Neuron (in vitro differentiated cells): ENCODE measurements at regions not wholly inside any gene's neighbourhood (a gene's known extent, or its start where the extent isn't known, plus 50 kb on each side); places are given as distances from the start of the nearest gene placed in this dataset.
"Not testable (repeated sequence)": the region's sequence is repeated elsewhere in the genome, so short reads cannot be mapped to it uniquely, and the experiment has no call there.

Experiments
- H2AFZ ChIP-seq: one replicate; pipeline ENCODE4 v1.6.1; 2013; ENCODE audit warnings: low read depth, mild to moderate bottlenecking, inconsistent platforms, low read length, moderate library complexity
- H3K27me3 ChIP-seq: one replicate; pipeline ENCODE4 v1.6.1; 2013; ENCODE audit warnings: low read length; ENCODE audit not compliant: insufficient read depth
- H3K36me3 ChIP-seq: one replicate; pipeline ENCODE4 v1.6.1; 2013; ENCODE audit warnings: low read length; ENCODE audit not compliant: insufficient read depth
- H3K4me1 ChIP-seq: one replicate; pipeline ENCODE4 v1.6.1; 2013; ENCODE audit warnings: low read length; ENCODE audit not compliant: insufficient read depth
- H3K4me3 ChIP-seq: 2 replicates; pipeline ENCODE4 v1.5.1; 2013; ENCODE audit warnings: mild to moderate bottlenecking, low read length, moderate library complexity
- H3K9me3 ChIP-seq: one replicate; pipeline ENCODE4 v1.6.1; 2013; ENCODE audit warnings: low read length

DNA sequence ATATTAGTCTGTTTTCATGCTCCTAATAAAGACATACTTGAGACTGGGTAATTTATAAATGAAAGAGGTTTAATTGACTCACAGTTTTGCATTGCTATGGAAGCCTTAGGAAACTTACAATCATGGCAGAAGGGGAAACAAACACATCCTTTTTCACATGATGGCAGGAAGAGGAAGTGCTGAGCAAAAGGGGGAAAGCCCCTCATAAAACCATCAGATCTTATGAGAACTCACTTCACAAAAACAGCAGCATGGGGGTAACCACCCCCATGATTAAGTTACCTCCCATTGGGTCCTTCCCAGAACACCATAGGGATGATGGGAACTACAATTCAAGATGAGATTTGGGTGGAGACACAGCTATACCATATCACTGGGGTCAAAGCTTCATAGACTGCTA is 254.2 kb downstream of the ERMARD start:
- no peaks in the 10 kb centered on the region for H3K36me3 ChIP-seq
- no peak overlapping the region for H3K4me3 ChIP-seq
- peaks cover 28% of the 10 kb centered on the region for H3K4me1 ChIP-seq
- H3K27me3 ChIP-seq, result no peaks in the 10 kb centered on the region
- no peak overlapping the region for H2AFZ ChIP-seq
- H3K9me3 ChIP-seq, result peaks cover 13% of the 10 kb centered on the region

DNA sequence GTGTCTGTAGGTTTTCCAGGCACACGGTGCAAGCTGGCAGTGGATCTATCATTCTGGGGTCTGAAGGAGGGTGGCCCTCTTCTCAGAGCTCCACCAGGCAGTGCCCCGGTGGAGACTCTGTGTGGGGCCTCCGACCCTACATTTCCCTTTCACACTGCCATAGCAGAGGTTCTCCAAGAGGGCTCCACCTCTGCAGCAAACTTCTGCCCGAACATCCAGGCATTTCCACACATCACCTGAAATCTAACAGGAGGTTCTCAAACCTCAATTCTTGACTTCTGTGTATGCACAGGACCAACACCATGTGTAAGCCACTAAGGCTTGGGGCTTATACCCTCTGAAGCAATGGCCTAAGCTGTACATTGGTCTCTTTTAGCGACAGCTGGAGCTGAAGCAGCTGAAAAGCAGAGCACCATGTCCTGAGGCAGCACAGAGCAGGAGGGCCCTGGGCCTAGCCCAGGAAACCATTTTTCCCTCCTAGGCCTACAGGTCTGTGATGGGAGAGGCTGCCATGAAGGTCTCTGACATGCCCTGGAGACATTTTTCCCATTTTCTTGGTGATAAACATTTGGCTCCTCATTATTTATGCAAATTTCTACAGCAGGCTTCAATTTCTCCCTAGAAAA is 253.3 kb downstream of the ERMARD start:
- Histone ChIP-seq H3K27me3 (no peaks in the 10 kb centered on the region), H2AFZ (no peak overlapping the region), H3K9me3 (peaks cover 13% of the 10 kb centered on the region), H3K4me1 (peaks cover 28% of the 10 kb centered on the region), H3K36me3 (no peaks in the 10 kb centered on the region), H3K4me3 (no peak overlapping the region)

DNA sequence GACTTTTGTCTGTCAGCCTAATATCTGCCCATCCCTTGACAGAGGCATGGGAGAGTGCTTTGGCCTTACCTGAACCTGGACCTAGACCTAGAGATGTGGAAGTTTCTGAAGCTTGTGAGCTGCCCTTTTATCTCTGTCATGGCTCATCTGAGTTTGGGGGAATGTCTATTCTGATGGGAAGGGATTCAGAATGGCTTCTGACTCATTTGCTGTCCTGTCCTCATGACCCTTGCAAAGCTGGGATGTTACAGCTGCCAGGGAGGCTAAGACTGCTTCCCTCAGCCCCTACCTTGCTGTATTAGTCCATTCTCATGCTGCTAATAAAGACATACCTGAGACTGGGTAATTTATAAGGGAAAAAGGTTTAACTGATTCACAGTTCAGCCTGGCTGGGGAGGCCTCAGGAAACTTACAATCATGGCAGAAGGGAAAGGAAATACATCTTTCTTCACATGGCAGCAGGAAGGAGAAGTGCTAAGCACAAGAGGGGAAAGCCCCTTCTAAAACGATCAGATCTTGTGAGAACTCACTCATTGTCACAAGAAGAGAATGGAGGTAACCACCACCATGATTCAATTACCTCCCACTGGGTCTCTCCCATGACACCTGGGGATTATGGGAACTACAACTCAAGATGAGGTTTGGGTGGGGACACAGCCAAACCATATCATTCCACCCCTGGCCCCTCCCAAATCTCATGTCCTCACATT is 252.2 kb downstream of the ERMARD start:
- no peaks in the 10 kb centered on the region for H3K36me3 ChIP-seq
- no peak overlapping the region for H3K4me3 ChIP-seq
- H2AFZ ChIP-seq, result no peak overlapping the region
- peaks cover 13% of the 10 kb centered on the region for H3K9me3 ChIP-seq
- H3K27me3 ChIP-seq, result no peaks in the 10 kb centered on the region
- H3K4me1 ChIP-seq, result peaks cover 28% of the 10 kb centered on the region

DNA sequence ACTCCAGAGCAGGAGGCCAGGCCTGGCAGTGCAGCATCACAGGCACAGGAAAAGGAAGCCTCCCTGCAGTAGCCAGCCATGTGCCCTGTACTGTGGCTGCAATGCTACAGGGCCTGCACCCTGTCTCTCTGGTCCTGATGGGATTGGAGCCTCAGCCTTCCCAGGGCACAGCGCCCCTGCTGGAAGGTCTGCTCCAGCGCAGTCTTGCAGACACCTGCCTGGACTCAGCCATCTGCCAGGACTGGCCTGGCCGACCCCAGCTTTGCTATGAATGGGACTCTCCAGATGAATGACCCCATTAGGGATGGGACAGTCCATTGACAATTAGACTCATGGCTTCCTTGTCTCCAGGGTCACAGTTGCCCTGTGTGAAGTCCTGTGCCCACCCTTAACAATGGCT is 251.6 kb downstream of the ERMARD start:
- no peaks in the 10 kb centered on the region for H3K36me3 ChIP-seq
- peaks cover 23% of the 10 kb centered on the region for H3K4me1 ChIP-seq
- no peaks in the 10 kb centered on the region for H3K27me3 ChIP-seq
- H2AFZ ChIP-seq, result no peak overlapping the region
- H3K9me3 ChIP-seq, result peaks cover 13% of the 10 kb centered on the region
- no peak overlapping the region for H3K4me3 ChIP-seq

DNA sequence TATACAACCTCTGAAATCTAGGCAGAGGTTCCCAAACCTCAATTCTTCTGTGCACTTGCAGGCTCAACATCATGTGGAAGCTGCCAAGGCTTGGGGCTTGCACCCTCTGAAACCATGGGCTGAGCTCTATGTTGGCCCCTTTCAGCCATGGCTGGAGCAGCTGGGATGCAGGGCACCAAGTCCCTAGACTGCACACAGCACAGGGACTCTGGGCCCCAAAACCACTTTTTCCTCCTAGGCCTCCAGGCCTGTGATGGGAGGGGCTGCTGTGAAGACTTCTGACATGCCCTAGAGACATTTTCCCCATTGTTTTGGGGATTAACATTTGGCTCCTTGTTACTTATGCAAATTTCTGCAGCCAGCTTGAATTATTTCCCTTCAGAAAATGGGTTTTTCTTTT is 250.4 kb downstream of the ERMARD start:
- Histone ChIP-seq H3K4me1 (peaks cover 11% of the 10 kb centered on the region), H3K9me3 (peaks cover 13% of the 10 kb centered on the region)
- H2AFZ ChIP-seq, H3K4me3 ChIP-seq, H3K36me3 ChIP-seq, H3K27me3 ChIP-seq: not testable (repeated sequence)

DNA sequence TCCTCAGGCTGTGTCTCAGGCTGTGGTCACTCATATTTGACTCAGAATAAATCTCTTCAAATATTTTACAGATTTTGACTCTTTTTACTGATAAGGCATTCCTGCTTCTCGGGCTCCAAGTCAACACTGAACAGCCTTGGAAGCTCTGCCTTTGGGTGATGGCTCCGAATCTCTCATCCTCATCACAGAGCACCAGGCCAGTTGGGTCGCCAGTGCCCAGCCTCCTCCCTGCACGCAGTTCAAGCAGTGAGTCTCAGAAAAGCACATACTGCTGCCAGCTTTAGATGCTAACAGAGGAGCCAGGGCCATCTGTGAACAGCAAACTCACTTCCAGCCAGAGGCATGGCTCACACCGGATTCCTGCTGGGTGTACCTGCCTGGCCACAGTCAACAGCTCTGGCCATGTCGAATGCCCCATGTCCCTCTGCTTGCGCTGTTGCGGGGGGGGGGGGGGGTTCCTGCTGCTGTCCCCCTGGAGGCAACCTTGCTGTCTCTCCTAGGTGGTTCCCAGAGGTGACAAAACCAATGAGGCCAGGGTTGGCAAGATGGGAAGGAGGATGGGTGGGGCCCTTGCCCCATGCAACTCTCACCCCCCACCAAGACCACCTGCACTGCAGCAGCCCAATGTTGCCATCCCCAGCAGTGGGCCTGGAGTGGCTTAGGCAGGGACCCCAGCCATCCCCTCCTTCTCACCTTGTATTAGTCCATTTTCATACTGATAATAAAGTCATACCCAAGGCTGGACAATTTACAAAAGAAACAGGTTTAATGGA is 248.8 kb downstream of the ERMARD start:
- Histone ChIP-seq H2AFZ (no peak overlapping the region), H3K4me3 (no peak overlapping the region), H3K9me3 (peaks cover 11% of the 10 kb centered on the region), H3K4me1 (no peaks in the 10 kb centered on the region), H3K27me3 (no peaks in the 10 kb centered on the region), H3K36me3 (no peaks in the 10 kb centered on the region)

DNA sequence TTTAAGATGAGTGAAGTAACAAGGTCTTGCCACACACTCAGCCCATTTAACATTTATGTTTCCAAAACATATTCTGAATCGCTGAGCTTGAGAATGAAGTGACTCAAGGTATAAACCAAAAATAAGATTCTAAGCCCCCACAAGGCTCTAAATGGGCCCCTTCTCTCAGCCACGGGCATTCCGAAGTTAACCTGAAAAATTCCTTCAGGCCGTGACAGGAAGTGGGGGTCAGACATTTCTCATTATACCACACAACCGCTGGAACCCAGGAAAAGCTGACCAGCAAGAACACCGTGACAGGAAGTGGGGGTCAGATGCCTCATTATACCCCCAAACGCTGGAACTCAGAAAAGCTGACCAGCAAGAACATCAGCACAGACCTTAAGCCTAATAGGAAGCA is 247.9 kb downstream of the ERMARD start:
- Histone ChIP-seq H3K4me1 (no peaks in the 10 kb centered on the region), H3K4me3 (no peak overlapping the region), H3K9me3 (peaks cover 8% of the 10 kb centered on the region), H2AFZ (no peak overlapping the region), H3K27me3 (no peaks in the 10 kb centered on the region), H3K36me3 (no peaks in the 10 kb centered on the region)

DNA sequence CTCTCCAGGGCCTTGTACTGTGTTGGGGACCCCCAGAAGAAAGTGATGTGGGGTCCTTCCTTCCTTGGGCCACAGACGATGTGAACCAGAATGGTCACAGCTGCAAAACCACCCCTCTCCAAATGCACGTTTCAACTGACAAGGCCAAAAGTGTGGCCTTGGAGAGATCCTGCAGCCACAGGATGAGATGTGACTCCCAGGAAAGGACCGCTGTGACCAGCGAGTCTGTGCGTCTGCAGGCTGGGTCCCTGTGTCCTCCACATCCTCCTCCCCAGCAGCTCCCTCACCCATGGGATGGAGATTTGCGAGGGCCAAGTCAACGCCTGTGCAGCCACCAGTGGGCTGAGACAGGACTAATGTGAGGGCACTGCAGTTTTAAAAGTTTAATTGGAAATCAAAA is 247.0 kb downstream of the ERMARD start:
- Histone ChIP-seq H3K9me3 (peaks cover 6% of the 10 kb centered on the region), H3K36me3 (no peaks in the 10 kb centered on the region), H2AFZ (no peak overlapping the region), H3K4me3 (no peak overlapping the region), H3K4me1 (no peaks in the 10 kb centered on the region), H3K27me3 (no peaks in the 10 kb centered on the region)

DNA sequence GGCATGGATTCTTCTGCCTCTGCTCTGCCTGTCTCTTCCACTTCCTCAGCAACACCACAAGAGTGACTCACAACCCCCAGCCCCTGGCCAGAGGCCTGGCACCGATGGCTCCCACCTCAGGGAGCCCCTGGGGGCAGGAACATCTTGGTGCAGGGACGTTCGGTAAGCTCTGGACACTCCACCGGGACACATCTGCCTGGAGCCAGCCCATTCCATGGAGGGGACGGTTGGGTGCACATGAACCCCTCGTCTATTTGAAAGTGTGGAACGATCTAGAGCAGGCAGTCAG is 246.5 kb downstream of the ERMARD start:
- no peaks in the 10 kb centered on the region for H3K4me1 ChIP-seq
- H2AFZ ChIP-seq, result no peak overlapping the region
- no peak overlapping the region for H3K4me3 ChIP-seq
- no peaks in the 10 kb centered on the region for H3K36me3 ChIP-seq
- no peaks in the 10 kb centered on the region for H3K27me3 ChIP-seq
- H3K9me3 ChIP-seq, result peaks cover under 1% of the 10 kb centered on the region

DNA sequence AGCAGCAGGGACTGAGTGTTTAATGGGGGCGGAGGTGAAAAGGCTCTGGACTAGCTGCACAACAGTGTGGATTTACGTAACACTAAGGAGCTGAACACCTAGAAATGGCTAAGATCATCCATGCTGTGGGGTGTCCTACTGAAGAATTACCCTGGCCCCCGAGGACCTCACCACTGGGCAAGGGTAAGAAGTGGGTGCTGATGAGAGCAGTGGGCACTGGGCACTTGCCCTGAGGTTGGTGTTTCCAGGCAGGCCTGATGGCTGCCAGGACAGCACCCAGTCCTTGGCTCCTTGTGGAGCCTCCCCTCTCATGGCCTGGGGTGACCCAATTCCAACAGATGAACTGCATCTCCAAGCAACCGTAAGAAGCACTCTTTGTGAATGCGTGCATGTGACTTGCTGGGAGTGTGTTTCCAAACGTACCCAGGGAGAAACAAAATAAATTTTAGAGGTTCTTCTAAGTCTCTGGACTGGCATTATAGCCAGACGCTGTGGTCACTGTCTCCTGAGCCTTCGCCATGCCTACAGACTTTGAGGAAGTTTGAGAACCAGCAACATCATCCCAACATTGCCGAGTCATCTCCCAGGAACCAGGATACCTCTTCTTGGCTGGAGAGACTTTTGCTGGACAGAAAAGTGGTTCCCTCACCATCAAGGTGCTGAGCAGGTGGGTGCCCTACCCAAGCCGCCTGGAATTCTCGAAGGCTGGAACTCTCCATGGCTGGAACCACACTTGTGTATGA is 245.9 kb downstream of the ERMARD start:
- H3K9me3 ChIP-seq, result no peaks in the 10 kb centered on the region
- H3K4me3 ChIP-seq, result no peak overlapping the region
- H2AFZ ChIP-seq, result no peak overlapping the region
- H3K27me3 ChIP-seq, result no peaks in the 10 kb centered on the region
- peaks cover 1% of the 10 kb centered on the region for H3K4me1 ChIP-seq
- H3K36me3 ChIP-seq, result no peaks in the 10 kb centered on the region

DNA sequence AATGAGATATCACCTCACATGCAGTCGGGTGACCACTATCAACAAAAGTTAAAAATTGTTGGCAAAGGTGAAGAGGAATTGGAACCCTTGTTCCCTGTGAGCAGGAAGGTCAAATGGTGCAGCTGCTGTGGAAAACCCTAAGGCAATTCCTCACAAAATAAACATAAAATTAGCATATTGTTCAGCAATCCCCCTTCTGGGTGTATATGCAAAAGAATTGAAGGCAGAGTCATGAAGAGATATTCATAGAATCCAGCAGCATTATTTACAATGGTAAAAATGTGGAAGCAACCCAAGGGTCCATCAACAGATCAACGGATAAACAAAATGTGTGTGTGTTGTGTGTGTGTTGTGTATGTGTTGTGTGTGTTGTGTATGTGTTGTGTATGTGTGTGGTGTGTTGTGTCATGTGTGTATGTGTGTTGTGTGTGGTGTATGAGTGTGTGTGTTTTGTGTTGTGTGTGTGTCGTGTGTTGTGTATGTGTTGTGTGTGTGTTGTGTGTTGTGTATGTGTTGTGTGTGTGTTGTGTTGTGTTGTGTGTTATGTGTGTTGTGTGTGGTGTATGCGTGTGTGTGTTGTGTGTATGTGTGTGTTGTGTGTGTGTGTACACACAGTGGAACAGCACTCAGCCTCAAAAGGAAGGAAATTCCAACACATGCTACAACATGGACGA is 245.1 kb downstream of the ERMARD start:
- no peaks in the 10 kb centered on the region for H3K27me3 ChIP-seq
- no peak overlapping the region for H2AFZ ChIP-seq
- no peak overlapping the region for H3K4me3 ChIP-seq
- H3K9me3 ChIP-seq, result no peaks in the 10 kb centered on the region
- no peaks in the 10 kb centered on the region for H3K36me3 ChIP-seq
- H3K4me1 ChIP-seq, result peaks cover 4% of the 10 kb centered on the region

DNA sequence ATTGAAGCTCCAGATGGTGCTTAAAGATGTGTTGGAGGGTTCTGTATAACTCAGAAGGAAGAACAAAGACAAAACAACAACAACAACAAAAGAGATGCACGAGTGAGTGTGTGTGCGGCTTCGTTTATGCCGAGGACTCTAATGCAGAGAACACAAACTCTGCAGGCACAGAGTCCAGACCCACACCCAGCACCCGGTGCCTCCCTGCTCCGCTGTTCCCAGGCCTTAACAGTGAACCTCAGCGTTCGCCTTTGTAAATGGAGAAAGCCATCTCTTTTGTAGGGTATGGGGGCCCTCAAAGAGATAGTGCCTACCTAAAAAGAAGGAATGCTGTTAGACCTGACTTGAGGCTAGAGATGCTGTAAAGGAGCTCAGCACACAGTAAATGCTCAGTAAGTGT is 243.3 kb downstream of the ERMARD start:
- no peaks in the 10 kb centered on the region for H3K36me3 ChIP-seq
- H2AFZ ChIP-seq, result no peak overlapping the region
- no peak overlapping the region for H3K4me3 ChIP-seq
- H3K4me1 ChIP-seq, result peaks cover 4% of the 10 kb centered on the region
- H3K27me3 ChIP-seq, result no peaks in the 10 kb centered on the region
- H3K9me3 ChIP-seq, result no peaks in the 10 kb centered on the region
